ENCODE measurements at regions not wholly inside any gene's neighbourhood (a gene's known extent, or its start where the extent isn't known, plus 50 kb on each side); places are given as distances from the start of the nearest gene placed in this dataset.

- TF ChIP-seq REST (IDR thresholded peaks at IDR 0.05; ENCODE audit: unreplicated experiment): no peak
- TF ChIP-seq EZH2 (IDR thresholded peaks at IDR 0.05; ENCODE audit: low read depth, unreplicated experiment): no peak
- no peak for TF ChIP-seq CTCF (conservative IDR thresholded peaks at IDR 0.05; ENCODE audit: low read depth in 2 of 2)
- TF ChIP-seq STAT1 (IDR thresholded peaks at IDR 0.05; ENCODE audit: unreplicated experiment): no peak
- TF ChIP-seq NANOG (IDR thresholded peaks at IDR 0.05; ENCODE audit: borderline replicate concordance): no peak
- TF ChIP-seq ZNF114 (CRISPR knock-in tag; IDR thresholded peaks at IDR 0.05): no peak
- TF ChIP-seq POLR2AphosphoS5 (IDR thresholded peaks at IDR 0.05; ENCODE audit: low read depth): no peak
- TF ChIP-seq EZH2phosphoT487 (IDR thresholded peaks at IDR 0.05; ENCODE audit: unreplicated experiment): no peak
- TF ChIP-seq ZNF331 (CRISPR knock-in tag; IDR thresholded peaks at IDR 0.05; ENCODE audit: low read depth): no peak
- no peak for TF ChIP-seq ETS1 (IDR thresholded peaks at IDR 0.05)
- TF ChIP-seq CREB1 (CRISPR knock-in tag; IDR thresholded peaks at IDR 0.05; ENCODE audit: low read depth): no peak
- TF ChIP-seq ZNF462 (CRISPR knock-in tag; IDR thresholded peaks at IDR 0.05): no peak
Observed at GRCh38 chr9:631596-631995, 209.9 kb upstream of the DMRT1 start.

Data from GM23338 (cell line).